Pons (tissue), 1 donor: ENCODE measurements at regions not wholly inside any gene's neighbourhood (a gene's known extent, or its start where the extent isn't known, plus 50 kb on each side); places are given as distances from the start of the nearest gene placed in this dataset.

Experiments used
- DNase-seq: peaks from one replicate; pipeline ENCODE4 v3.0.0-alpha.2; 2016; ENCODE audit warnings: low spot score

- DNase-seq = no peak
Measured at GRCh38 chr7:84624927-84625326, 430.3 kb upstream of the SEMA3A start.

- DNase-seq = no peak
Measured at GRCh38 chr7:84624527-84624926, 429.9 kb upstream of the SEMA3A start.

DNA sequence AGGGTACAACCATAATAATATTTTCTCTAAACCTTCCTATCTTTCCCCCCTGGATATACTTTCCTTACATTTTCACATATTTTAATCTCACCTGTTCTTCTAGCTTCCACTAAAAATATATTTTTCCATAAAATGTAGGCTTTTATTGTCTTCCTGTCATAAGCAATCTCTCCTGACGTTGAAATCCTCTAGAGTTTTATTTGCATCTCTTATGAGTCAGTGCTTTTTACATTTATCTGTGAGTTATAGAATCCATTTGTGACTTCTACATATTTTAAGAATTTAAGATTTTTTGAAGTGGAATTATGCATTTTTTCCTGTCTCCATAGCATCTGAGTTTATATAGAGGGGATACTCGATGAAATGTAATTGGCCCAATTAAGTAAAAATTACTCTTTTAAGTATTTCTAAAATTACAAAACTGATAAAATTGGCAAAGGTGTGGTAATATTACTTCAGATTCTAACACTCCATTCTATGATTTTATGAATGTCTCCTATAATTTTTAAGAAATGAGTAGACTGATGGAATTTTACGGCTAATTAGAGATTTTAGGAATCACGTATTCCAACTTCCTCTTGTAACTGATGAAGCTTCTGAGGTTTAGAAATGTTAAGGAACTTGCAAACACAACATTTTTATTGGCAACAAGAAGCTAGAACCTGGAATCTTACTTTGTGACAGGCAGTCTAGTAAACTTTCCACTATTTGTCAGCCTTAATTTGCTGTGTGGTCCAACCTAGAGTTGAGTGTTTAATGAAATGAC is 422.9 kb upstream of the SEMA3A start:
- DNase-seq = no peak

DNA sequence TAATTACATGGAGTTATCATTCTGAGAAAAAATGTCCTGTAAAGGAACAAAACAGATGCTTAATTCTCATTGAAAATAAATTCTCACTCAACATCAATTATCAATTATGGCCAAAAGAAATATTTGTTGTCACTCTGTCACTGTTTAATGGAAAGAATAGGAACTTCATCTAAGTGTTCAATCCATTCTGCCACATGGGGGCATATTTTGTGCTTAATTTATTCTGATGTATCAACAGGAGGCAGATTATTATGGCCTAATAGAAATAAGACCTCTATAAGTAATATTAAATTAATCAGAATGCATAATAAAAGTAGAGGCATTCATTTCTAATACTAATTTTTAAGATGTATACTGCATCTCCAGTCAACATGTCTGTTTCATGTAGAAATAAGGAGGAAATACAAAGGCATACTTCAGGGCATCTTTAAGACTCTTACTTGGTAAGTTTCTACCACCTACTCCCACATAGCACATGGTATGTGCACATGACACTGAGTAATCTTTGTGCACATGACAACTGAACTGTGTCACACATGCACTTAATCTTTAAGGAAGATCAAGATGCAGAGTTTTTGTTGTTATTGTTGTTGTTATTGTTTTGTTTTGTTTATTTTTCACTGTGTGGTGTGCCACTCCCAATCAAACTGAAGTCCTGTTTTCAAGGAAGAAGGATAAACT is 420.4 kb upstream of the SEMA3A start:
- no peak for DNase-seq

GRCh38 chr7:84612981-84613681 is 418.5 kb upstream of the SEMA3A start:
- no peak for DNase-seq

GRCh38 chr7:84611391-84611790 is 416.8 kb upstream of the SEMA3A start:
- DNase-seq = no peak

- DNase-seq = no peak
Measured at GRCh38 chr7:84610390-84610789, 415.8 kb upstream of the SEMA3A start.

DNA sequence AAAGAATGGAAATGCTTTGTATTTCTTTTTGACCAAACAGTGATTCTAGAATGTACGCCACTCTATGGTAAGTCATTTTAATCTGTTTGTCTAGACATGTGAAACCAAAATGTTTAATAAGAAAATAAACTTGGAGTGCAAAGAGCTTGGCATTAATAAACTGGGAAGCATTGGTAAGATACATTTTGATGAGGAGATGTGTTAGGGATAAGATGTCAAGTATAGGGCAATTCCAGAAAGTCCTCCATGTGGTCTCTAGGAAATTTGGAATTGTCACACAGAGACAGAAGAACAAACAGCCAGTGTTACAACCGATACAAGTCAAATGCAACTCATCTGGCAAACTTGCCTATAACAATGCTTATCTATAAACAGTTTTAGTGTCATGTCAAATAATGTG is 410.7 kb upstream of the SEMA3A start:
- DNase-seq = no peak

GRCh38 chr7:84603545-84603944 is 409.0 kb upstream of the SEMA3A start:
- DNase-seq = no peak

GRCh38 chr7:84595026-84595425 is 400.4 kb upstream of the SEMA3A start:
- DNase-seq = no peak

DNA sequence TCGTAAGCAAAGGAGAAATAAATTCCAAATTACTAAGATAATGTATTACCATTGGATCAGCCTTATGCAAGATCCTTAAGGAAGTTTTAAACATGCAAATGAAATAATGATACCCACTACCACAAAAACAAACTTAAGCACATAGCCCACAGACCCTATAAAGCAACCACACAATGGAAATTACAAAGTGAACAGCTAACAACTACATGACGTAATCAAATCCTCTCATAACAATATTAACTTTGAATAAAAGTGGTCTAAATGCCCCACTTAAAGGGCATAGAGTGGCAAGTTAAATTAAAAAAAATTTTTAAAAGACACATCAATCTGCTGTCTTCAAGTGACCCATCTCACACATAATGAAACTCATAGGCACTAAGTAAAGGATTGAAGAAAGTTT is 397.3 kb upstream of the SEMA3A start:
- no peak for DNase-seq

DNA sequence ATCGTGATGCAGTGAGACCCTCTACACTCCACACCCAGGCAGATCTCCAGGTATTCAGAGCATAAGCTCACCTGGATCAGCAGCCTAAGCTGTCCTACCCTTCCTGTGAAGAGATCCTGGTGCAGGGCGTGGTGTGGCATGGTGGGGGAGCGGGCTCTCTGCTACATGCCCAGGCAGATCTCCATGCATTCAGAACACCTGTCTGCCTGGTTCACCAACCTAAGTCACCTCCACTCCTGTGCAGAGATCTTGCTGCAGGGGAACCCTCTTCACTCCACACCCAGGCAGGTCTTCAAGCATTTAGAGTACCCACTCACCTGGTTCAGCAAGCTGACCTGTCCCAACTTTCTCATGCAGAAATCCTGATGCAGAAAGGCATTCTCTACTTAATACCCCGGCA is 394.4 kb upstream of the SEMA3A start:
- no peak for DNase-seq

GRCh38 chr7:84583331-84583730 is 388.7 kb upstream of the SEMA3A start:
- no peak for DNase-seq

GRCh38 chr7:84582747-84583146 is 388.2 kb upstream of the SEMA3A start:
- DNase-seq = no peak

DNA sequence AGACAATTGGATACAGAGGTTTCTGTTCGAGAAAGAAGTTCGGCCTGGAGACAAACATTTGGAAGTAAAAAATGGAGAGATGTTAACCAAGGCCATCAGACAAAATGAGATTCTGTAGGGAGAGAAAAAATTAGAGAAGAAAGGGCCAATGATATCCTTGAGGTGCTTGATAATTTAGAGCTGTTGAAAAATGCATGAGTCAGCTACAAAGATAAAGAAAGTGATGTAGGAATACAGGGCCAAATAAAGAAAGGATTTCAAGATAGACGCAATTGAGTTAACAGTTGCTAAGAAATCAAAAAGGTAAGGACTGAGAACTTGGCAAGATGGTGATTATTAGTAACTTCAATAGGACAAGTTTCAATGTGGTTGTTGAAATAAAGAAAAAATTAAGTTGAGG is 384.2 kb upstream of the SEMA3A start:
- DNase-seq = no peak

DNA sequence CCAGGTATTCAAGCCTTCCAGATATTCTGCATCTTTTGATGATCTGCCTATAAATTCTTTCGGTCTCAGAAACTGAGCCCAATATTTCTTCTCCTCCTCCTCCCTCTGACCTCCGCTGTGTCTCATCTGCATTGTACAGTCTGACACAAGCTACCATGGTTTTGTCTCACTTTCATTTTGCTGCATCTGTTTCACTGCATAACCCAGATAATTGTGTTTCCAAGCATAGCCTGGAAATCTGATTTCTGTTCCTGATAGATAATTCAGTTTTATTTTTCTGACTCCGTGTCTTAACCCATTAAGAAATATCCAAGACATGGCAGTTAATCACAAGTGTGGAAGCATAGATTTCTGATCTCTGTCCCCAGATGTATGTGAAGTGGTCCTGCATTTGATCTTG is 374.2 kb upstream of the SEMA3A start:
- DNase-seq = no peak

GRCh38 chr7:84565345-84566074 is 370.9 kb upstream of the SEMA3A start:
- DNase-seq = no peak

DNA sequence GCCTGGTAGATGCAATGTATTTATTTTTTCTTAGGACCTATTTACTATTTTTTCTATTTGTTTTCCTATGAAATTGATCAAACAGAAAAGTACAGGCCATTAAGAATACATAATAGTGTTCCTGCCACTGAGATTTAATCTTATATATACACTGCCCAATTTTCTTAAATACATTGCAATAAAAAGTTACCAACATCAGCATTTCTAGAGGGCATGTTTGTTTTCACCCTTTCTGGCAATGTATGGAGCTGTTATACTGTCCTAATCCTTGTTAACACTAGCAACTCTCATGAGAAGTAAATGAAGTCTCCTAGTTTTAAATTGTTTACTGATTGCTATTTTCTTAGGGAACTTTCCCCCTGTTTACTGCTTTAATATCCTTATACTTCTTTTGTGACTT is 359.1 kb upstream of the SEMA3A start:
- DNase-seq = no peak

DNA sequence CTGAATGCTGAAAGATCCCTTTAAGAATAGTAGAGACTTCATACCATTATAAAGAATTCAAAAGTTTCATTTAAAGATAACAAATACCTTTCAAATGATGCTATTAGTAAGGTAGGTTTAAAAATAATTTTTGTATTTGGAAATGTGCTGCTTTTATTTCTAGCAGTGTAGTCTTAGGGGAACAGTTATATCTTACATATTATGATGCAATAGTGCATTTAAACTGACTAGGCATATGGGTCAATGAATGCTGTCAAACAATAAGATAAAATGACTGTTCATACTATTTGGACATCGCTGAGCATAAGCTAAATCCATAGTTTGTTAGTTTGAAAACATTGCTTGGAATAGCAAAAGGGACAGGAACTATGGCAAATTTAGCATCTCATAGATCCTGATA is 354.8 kb upstream of the SEMA3A start:
- DNase-seq = no peak

- no peak for DNase-seq
Measured at GRCh38 chr7:84548366-84549365, 354.1 kb upstream of the SEMA3A start.

- DNase-seq = no peak
Measured at GRCh38 chr7:84547331-84547730, 352.7 kb upstream of the SEMA3A start.
